HG03469 (cell line): ENCODE measurements at regions not wholly inside any gene's neighbourhood (a gene's known extent, or its start where the extent isn't known, plus 50 kb on each side); places are given as distances from the start of the nearest gene placed in this dataset.
"Not testable (repeated sequence)": the region's sequence is repeated elsewhere in the genome, so short reads cannot be mapped to it uniquely, and the experiment has no call there.

Experiments used
- ATAC-seq: cut with Tn5 transposase; IDR thresholded peaks from one replicate; pipeline ENCODE4 v1.9.1; 2021; ENCODE audit warnings: mild to moderate bottlenecking, moderate library complexity, moderate number of reproducible peaks; ENCODE audit not compliant: unreplicated experiment

GRCh38 chr18:22560797-22561196, 143.1 kb upstream of the CTAGE1 start:
- no peak for ATAC-seq

- ATAC-seq: peak; percentile 86
These were observed 145.5 kb upstream of the CTAGE1 start for GRCh38 chr18:22563164-22563583.

GRCh38 chr18:22564036-22564435, 146.3 kb upstream of the CTAGE1 start:
- ATAC-seq: no peak

- ATAC-seq: no peak
These were observed 149.1 kb upstream of the CTAGE1 start for GRCh38 chr18:22566703-22567420.

- no peak for ATAC-seq
These were observed 150.1 kb upstream of the CTAGE1 start for GRCh38 chr18:22567794-22568193.

GRCh38 chr18:22570492-22570891, 152.8 kb upstream of the CTAGE1 start:
- ATAC-seq: no peak

- ATAC-seq: no peak
These were observed 154.6 kb upstream of the CTAGE1 start for GRCh38 chr18:22572341-22572740.

GRCh38 chr18:22579271-22579670, 161.6 kb upstream of the CTAGE1 start:
- no peak for ATAC-seq

GRCh38 chr18:22585333-22585732, 167.6 kb upstream of the CTAGE1 start:
- ATAC-seq: no peak

- no peak for ATAC-seq
These were observed 168.1 kb upstream of the CTAGE1 start for GRCh38 chr18:22585821-22586220.

- ATAC-seq: no peak
These were observed 173.5 kb upstream of the CTAGE1 start for GRCh38 chr18:22591222-22591621.

GRCh38 chr18:22594155-22594690, 176.5 kb upstream of the CTAGE1 start:
- no peak for ATAC-seq

- no peak for ATAC-seq
These were observed 183.8 kb upstream of the CTAGE1 start for GRCh38 chr18:22601481-22601880.

GRCh38 chr18:22602456-22602855, 184.7 kb upstream of the CTAGE1 start:
- ATAC-seq: not testable (repeated sequence)

- ATAC-seq: no peak
These were observed 186.2 kb upstream of the CTAGE1 start for GRCh38 chr18:22603902-22604301.

GRCh38 chr18:22604390-22604985, 186.8 kb upstream of the CTAGE1 start:
- no peak for ATAC-seq

- no peak for ATAC-seq
These were observed 187.3 kb upstream of the CTAGE1 start for GRCh38 chr18:22604986-22605421.

- no peak for ATAC-seq
These were observed 188.0 kb upstream of the CTAGE1 start for GRCh38 chr18:22605736-22606135.

- no peak for ATAC-seq
These were observed 189.0 kb upstream of the CTAGE1 start for GRCh38 chr18:22606563-22607283.

GRCh38 chr18:22607284-22607635, 189.5 kb upstream of the CTAGE1 start:
- ATAC-seq: no peak

GRCh38 chr18:22608847-22609246, 191.1 kb upstream of the CTAGE1 start:
- ATAC-seq: no peak

- no peak for ATAC-seq
These were observed 191.9 kb upstream of the CTAGE1 start for GRCh38 chr18:22609642-22610041.
